ENCODE measurements at regions not wholly inside any gene's neighbourhood (a gene's known extent, or its start where the extent isn't known, plus 50 kb on each side); places are given as distances from the start of the nearest gene placed in this dataset.

DNA sequence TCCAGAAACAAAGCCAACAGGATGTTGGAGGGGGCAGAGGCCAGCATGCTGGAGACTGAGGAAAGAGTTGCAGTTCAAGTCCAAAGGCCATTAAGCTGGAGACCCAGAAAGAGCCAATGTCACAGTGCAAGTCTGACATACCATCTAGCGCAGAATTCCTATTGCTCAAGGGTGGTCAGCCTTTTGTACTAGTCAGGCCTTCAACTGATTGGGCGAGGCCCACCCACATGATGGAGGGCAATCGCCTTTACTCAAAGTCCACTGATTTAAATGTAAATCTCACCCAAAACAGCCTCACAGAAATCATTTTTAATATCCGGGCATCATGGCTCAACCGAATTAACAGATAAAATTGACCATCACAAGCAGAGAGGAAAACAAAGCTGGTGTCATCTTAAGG lies 113.9 kb downstream of the RCN1 start:
- DNase-seq = no peak

DNA sequence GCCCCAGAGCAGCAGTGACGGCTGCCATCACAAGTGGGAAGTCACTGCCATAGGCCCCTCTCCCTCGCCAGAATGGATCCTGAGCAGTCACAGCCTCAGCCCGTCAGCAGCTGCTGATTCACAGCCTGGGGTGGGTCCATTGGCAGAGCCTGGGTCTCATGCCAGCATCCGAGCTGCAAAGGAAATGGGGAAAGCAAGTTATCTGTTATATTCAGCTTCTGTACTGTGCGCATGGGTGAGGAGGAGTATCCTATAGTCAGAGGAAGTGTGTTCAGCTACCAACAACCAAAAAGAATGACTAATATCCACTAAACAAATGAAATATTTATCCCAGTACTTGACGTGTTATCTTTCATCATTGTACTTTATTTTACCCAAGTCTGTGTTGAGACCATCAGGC lies 119.7 kb downstream of the RCN1 start:
- no peak for DNase-seq

DNA sequence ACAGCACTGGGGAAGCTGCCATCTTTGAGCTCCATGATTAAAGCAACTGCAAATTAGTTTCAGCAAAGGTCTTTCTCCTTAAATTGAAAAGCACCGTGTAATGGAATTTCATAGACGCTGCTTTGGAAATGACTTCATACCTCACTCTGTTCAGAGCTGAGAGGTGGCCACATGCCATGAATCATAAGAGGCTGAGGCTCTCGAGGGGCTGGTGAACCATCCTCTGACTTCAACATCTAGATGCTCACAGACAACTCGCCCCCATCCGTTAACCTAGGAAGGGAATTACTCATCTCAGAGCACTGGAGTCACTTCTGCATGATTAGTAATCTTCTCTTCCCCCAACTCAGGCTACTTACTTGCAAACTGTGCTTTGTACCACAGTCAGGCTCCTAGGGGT lies 122.3 kb downstream of the RCN1 start:
- peak; percentile 59 for DNase-seq

DNA sequence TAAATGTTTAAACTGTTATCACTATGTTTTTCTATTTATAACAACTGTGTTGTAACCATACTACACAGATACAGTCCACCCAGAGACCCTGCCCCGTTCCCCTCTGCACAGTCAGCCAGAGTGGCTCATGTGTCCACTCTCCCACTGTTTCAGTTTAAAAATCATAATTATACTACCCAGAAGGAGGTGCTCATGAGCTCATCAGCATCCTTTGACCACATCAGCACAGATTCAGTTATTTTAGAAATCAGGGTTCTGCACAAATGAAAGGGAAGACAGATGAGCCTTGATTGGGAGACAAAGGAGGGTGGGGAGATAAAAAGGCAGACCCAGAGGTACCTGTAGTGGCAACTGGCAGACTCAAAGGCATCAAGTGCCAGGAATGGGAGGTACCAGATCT lies 124.3 kb downstream of the RCN1 start:
- DNase-seq = no peak

DNA sequence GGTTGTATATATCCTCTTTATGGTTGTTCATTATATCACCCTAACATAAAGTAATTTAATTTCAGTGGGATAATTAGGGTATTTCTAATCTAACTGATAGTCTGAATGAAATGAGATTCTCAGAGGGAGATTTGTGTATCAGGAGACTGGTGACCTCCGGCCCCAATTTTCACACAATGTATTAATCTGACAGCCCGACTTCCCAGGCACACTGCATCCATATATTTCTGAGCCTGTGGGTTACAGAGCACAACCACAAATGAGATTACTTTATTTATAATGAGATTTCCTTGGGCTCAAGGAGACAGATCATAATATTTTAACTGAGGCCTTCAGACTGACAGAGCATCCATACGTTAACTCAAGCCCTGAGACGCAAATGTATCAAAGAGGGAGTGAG lies 125.9 kb downstream of the RCN1 start:
- no peak for DNase-seq

DNA sequence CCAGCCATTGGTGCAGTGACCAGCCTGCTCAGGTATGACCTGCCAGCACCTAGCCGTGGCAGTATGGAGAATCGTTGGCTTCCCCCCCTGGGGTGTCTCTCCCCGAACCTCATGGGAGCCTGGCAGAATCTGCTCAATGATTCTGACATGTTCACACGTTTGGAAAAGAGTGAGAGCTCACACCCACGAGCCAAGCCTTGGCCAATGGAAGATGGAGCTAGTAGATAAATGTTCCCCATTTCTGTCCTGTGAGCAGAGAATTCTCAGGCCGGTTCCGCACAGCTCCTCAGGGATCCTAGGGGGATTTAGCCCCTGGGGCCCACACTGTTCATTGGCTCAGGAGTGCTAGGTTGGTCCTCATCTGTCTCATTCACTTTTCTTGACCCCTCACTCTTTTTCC lies 128.4 kb downstream of the RCN1 start:
- DNase-seq = no peak

DNA sequence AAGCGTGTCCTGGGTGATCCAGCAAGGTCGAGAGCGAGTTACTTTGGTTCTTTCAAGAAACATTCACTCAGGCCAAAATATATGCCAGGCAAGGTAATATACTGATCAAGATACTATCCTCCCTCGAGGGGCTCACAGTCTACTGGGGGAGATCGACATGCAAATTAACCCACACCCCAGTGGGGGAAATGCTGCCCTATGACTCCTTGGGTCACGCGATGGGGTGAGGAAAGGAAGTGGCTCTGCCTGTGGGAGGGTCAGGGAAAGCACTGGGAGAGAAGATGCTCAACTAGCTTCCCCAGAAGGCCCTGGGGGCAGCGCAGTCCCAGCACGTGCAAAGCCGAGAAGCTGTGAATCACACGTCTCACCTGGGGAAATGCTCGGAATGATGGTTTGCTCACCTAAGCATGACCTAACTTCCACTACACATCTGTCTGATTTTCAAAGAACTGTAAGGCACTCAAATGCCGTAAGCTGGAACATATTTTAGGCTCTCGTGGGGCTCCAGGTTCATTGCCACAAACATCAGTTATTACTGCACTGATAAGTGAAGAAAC lies 130.7 kb downstream of the RCN1 start:
- DNase-seq = no peak

DNA sequence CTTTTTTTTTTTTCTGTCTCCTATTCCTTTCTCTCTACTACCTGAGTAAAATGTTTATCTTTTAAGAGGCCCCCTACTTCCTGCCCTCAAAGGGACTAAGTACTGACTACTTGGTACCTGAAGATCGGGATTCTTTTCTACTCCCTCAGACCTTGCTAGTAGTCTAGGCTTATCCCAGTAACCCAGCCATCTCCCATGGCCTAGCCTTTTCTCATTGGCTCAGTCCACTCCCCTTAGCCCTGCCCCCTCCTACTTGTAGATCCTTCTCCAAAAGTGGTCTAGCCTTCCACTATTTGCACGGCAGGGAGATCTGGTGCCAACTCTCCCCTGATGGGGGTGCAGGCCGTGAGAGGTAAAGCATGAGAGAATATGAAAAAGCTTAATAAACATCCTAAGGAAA lies 133.7 kb downstream of the RCN1 start:
- no peak for DNase-seq

DNA sequence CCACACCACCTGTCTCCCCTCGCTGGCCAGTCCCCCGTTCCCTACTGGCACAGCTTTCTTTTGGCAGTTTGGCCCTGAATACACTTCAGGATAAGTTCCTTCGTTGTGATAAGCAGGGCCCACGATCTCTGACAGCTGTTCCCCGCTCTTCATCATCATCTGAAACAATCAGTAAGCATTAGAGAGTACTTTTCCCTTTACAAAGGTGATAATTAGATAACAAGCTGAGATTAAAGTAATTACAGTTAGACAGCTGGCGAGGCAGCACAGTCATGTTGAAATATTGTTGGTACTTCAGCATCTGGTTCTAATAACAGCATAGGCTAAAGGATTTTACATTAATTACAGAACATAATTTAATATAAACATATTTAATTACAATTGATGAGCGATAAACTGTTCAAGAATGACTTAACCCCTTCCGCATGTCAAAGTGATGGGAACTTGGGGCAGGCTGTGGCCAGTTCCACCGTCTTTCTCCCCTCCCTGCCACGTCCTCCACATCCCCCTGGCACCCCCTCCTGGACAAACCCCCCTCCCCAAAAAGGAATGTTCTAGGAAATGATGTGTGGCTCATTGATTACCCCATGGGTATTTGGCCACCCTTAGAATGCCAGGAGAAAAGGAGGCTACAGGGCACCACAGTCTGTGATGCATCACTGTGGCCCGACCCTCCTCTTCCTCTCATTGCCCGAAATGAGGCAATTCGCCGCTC lies 134.9 kb downstream of the RCN1 start:
- no peak for DNase-seq

DNA sequence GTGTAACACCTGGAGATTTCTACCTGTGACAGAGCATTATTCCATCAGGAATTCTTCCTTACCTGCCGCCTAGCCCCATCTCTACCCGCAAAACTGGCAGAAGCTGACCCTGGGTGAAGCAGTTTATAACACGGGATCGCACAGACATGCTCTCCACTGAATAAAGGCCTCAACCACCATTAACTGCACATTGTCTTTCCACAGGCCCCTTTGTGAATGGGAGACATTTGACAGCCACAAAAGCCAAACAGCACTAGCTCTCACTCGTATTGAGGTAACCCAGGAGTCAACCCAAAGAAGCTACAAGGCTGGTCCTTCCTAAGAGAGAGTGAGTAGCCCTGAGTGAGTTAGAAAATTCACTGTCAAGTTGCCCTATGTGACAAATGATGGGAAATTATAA lies 135.6 kb downstream of the RCN1 start:
- no peak for DNase-seq

DNA sequence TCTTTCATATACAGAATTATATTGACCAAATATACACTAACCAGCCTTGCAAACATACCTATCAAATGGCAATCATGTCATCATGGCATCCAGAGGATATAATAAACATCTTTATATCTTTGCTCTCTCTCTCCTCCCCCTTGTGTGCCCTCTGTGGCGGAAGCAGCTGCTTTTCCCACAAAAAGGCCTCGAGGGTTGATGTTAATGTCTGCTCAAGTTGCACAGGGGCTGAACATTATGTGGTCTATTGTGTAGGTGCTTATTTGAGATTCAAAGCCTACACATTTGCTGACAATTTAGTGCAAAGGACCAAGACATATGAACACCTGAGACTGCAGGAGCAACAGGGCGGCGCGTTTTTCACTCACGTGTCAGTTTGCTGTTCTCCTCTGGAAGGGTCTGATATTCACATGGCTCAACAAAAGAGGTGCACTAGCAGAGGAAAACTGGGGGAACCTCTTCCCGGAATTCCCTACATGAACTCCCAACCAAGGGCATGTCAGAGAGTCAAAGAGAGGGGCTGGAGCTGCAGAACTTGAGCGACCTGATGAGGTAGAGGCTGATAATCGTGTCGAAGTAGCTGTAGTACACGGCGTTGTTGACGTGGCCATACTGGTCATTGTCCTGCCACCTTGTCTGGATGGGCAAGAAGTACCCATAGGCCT lies 138.8 kb downstream of the RCN1 start:
- no peak for DNase-seq

DNA sequence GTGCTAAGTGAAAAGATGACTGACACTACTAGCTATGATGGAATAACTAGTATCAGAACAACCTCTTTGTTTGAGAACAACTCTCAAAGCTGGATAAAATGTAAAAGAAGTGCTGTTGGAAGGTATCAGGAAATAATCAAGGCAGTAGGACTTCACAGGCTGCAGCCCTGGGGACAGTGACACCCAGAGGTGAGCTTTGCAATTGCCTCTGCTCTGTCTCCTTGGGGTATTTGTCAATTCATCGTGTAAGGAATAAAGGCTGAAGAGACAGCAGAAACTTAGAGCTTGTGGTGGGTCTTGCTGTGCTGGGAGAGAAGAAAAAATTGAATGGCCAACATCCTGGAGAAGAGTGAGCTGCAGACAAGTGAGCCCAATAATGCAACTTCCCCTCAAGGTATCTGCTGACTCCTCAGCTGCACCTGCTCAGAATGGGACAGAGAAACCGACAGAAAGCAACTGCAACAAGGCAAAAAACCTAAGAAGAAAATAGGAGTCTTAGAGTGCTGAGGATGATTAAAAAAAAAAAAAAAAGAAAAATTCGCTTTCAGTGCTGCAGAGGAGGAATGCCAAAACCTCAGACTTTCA lies 141.1 kb downstream of the RCN1 start:
- DNase-seq = peak; percentile 41

DNA sequence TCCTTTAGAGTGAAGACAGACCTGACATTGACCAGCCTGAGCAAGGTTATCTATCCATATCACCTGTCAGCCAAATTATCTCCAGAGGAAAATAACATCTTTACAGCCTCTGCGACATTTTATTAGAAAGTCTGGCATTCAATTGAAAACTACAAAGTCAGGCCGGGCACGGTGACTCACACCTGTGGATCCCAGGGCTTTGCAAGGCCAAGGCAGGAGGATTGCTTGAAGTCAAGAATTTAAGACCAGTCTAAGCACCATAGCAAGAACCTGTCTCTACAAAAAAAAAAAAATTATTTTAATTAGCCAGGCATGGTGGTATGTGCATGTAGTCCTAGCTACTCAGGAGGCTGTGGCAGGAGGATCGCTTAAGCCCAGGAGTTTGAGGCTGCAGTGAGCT lies 141.6 kb downstream of the RCN1 start:
- no peak for DNase-seq

DNA sequence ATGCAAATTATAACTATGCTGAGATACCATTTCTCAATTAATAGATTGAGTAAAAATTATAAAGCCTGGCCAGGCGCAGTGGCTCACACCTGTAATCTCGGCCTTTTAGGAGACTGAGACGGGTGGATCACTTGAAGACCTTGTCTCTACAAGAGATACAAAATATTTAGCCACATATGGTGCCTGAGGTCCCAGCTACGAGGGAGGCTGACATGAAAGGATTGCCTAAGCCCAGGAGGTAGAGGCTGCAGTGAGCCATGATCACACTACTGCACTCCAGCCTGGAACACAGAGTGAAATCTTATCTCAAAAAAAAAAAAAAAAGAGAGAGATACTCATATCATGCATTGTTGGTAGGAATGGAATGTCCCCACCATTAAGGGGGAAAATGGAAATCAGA lies 142.4 kb downstream of the RCN1 start:
- DNase-seq = no peak

DNA sequence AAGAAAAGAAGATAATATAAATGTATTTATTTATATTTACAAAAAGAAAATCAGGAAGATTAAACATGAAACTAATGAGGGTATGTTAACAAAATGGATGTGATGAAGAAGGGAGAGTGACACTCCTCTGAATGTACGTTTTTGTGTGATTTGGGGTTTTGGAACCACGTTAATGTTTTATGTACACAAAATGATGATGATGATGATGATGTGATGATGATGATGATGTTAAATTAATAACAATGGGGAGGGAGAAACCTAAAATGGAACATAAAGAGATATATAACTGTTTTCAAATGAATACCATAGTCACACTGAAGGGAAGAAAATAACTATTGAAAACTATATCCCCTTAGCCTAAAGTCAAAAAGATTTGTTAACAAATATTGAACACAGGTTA lies 143.1 kb downstream of the RCN1 start:
- DNase-seq = no peak

DNA sequence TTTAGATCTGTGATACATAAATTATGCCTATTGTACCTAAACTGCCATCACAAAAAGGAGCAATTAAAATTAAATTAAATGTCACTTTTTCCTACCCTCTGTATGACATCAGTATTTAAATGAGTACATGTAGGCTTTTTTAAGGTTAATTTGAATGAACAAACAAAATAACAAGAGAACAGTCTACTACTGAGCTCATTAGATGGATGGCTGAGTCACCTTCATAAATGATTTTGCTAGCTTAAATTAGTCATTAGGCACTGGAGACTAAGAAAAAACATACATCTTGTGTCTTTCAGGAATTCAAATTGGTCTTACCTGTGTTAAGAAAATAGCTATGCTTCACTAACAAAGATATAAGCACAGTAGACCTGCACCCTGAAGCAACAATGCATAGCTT lies 153.6 kb downstream of the RCN1 start:
- no peak for DNase-seq

DNA sequence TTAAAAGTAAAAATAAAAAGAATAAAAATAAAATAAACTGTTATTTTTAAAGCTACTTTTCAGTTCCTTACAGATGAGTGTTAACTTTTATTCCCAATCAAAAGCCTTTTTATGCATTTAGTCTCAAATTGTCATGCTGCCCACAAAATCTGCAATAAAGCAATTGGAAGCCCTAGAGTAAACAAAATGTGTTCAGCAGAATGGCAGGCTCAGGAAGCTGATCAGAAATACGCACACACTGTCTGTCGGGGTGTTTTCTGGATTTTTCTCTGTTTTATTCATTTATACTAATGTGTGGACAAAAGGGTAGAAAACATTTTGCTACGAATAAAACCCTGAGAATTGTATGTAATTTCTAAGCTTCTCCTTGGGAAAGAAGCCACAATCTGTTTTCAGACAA lies 162.8 kb downstream of the RCN1 start:
- DNase-seq = no peak

DNA sequence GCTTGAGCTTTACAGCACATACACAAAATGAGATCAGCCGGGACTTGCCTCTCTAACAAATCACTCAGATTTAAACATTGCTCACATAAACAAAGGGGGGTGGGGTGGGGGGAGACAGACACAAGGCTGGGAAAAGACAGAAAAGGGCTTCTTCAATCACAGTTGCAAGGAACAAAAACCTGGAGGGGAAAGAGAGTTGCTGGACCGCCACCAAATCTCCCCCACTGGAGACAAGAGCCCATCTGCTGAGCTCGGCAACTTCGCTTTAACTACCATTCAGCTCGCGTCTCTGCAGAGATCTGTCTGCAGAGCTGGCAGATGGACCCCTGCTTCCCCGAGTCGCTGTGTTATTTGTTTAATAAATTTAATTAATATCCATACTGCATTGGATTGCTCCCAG lies 165.0 kb downstream of the RCN1 start:
- no peak for DNase-seq

DNA sequence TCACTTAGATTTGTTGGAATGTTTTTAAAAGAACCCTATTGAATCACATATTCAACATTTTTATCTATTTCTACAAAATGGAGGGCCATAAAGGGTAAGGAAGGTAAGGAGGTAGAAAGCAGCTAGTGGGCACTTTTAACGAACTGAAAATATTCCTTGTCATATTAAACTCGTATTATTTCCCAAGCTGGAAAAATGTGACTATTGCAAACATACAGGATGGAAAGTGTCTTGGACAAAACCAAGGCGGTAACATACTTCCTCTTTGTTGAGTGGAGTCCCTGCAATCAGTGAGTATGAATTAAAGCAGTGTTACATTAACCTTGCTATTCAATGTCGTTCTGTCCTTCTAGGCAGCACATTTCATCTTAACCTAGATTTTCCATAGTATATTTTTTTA lies 165.6 kb downstream of the RCN1 start:
- DNase-seq = no peak

DNA sequence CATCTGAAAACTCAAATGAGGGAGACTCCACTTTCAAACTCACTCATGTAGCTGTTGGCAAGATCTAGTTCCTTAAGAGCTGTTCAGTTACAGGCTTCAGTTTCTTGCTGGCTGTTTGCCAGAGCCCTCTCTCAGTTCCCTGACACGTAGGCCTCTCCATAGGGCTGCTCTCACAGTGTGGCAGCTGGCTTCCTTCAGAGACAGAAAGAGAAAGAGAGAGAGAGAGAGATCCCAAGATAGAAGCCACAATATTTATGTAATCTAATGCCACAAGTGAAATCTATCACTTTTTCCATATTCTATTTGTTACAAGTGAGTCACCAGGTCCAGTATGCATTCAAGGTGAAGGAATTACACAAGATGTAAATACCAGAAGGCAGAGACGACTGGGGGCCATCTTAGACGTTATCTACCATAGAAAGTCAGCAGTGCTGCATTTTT lies 168.8 kb downstream of the RCN1 start:
- DNase-seq = peak; percentile 30

DNA sequence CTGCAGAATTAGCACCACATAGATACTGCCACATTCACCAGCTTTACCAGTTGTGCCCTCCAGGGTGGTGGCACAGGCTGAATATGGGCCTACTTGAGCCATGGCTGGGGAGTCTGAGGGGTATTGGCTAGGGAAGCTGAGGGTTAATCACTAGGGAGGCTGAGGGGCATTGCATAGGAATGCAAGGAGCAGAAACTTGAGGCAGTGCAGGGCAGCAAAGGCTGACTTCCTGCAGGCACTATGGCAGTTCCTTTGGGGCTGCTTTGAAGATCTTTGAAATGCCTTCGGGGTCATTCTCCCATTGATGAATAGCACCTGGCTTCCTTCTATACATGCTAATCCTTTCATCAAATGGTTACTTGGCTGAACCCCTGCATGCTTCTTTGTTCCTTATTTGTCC lies 171.5 kb downstream of the RCN1 start:
- no peak for DNase-seq

DNA sequence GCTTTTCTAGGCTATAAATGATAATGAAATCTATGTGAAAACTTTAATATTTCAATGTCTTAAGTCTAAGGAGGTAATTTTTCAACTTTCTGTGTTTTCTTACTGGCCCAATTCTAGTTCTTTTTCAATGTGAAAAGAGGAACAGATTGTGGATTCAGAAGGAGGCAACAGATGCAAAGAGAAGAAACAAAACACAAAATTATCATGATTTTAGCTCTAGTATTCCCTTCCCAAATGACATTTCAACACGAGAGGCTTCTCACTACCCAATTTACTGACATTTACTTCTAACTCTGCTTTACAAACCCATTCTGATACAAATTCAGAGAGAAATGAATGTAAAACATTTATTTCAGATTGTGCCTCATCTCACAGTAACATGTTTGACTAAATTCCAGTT lies 169.4 kb downstream of the WT1 start:
- DNase-seq = no peak

DNA sequence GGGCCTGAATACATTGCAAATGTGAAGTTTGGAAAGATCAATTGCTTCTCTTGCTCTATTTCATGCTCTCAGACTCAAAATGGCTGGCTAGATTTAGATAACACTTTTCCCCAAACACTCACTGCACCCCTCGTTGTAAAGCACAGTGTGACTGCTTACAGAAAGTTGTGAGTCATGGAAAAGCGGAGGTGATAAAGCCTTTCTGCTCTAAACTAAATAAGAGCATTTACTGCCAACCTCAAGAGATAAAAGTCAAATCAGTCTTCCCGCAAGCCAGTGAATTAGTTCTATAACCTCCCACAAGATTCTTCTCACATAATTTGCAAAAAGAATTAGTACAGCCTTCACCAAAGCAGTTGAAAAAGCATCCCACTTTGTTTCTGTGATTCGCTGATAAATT lies 168.7 kb downstream of the WT1 start:
- DNase-seq = no peak

DNA sequence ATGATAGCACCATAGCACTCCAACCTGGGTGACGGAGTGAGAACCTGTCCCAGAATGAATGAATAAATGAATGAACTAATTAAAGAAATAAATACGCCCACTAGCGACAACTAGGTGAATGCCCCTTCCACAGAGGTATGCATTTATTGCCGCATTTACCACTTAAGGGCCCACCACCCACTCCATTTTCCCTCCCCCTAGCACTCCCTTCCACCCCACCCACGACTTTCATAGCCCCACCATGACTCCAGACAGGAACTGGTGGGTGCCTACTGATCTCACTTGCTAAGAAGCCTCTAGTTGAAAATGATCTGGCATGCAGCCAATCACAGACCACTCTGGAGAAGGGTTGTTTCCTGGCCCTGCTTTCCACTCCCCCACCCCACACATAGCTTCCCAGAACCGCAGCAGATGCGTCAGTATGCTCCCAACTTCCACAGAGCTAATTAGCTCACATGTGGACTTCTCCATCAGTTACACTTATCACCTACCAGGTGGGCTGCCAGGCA lies 167.6 kb downstream of the WT1 start:
- DNase-seq = no peak
